Osteocyte (in vitro differentiated cells): ENCODE measurements at regions not wholly inside any gene's neighbourhood (a gene's known extent, or its start where the extent isn't known, plus 50 kb on each side); places are given as distances from the start of the nearest gene placed in this dataset.

ENCODE experiments used
- DNase-seq: peaks from one replicate; pipeline ENCODE4 v3.0.0; 2021; ENCODE audit warnings: mixed read lengths; ENCODE audit not compliant: unreplicated experiment; ENCODE audit errors: extremely low spot score
- H3K27ac Mint-ChIP-seq: one replicate; pipeline ENCODE4 v1.8.0; 2021; ENCODE audit warnings: mild to moderate bottlenecking, mixed read lengths; ENCODE audit not compliant: unreplicated experiment
- H3K27me3 Mint-ChIP-seq: one replicate; pipeline ENCODE4 v1.8.0; 2021; ENCODE audit warnings: mixed read lengths; ENCODE audit not compliant: unreplicated experiment
- H3K36me3 Mint-ChIP-seq: one replicate; pipeline ENCODE4 v1.8.0; 2021; ENCODE audit warnings: mixed read lengths; ENCODE audit not compliant: unreplicated experiment
- H3K4me1 Mint-ChIP-seq: one replicate; pipeline ENCODE4 v1.8.0; 2021; ENCODE audit warnings: mixed read lengths; ENCODE audit not compliant: unreplicated experiment
- H3K4me3 Mint-ChIP-seq: one replicate; pipeline ENCODE4 v1.8.0; 2021; ENCODE audit warnings: mild to moderate bottlenecking, moderate library complexity, mixed read lengths; ENCODE audit not compliant: unreplicated experiment
- H3K9me3 Mint-ChIP-seq: one replicate; pipeline ENCODE4 v1.8.0; 2021; ENCODE audit warnings: mixed read lengths; ENCODE audit not compliant: unreplicated experiment
- TF ChIP-seq, protein P1 (sequence below): fragments of 200-600 bp; sonication (generic); IDR thresholded peaks from 2 replicates; pipeline ENCODE4 v1.5.0; 2021; ENCODE audit warnings: antibody characterized with exemption, mild to moderate bottlenecking, moderate library complexity

DNA sequence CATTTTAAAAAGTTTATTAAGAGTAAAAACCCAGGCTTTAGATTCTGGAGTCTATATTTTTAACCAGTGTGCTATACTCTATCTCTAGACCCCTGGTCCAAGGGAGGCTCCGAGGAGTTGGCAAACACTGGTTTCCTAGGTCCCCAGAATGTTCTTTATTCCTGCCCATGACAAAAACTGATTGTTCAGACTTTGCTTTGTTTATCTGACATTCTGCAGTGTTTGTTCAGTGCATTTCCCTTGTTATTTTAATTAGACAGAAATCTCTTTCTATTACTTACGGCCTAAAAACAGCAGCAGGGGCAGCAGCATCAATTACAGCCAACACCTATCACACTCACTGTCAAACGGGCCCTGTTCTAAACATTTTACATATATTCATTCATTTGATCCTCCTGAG, 2011.6 kb upstream of the WWC1 start:
- H3K4me1 Mint-ChIP-seq, result no peaks in the 10 kb centered on the region
- no peaks in the 10 kb centered on the region for H3K27me3 Mint-ChIP-seq
- H3K27ac Mint-ChIP-seq, result no peak overlapping the region
- no peak overlapping the region for H3K4me3 Mint-ChIP-seq
- no peak for DNase-seq
- TF ChIP-seq, protein P1, sequence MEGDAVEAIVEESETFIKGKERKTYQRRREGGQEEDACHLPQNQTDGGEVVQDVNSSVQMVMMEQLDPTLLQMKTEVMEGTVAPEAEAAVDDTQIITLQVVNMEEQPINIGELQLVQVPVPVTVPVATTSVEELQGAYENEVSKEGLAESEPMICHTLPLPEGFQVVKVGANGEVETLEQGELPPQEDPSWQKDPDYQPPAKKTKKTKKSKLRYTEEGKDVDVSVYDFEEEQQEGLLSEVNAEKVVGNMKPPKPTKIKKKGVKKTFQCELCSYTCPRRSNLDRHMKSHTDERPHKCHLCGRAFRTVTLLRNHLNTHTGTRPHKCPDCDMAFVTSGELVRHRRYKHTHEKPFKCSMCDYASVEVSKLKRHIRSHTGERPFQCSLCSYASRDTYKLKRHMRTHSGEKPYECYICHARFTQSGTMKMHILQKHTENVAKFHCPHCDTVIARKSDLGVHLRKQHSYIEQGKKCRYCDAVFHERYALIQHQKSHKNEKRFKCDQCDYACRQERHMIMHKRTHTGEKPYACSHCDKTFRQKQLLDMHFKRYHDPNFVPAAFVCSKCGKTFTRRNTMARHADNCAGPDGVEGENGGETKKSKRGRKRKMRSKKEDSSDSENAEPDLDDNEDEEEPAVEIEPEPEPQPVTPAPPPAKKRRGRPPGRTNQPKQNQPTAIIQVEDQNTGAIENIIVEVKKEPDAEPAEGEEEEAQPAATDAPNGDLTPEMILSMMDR, result no peak
- H3K9me3 Mint-ChIP-seq, result peaks cover 29% of the 10 kb centered on the region
- no peaks in the 10 kb centered on the region for H3K36me3 Mint-ChIP-seq

DNA sequence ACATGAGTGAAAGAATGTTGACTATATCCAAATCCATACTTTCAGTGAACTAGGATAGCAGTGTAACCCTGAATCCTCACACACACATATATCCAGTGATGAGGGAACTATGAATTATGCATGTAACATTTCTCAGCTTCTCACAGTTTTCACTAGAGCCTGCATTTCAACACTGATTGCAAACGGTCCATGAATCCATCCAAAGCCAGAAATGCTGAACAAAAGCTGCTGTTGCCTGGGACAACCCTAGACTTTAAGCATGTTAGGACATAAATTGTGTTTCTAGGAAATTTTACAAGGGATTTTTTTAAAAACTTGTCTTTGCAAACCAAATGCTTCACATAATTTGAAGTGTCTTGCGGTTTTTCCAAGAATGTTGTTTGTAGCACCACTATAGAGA, 2010.0 kb upstream of the WWC1 start:
- TF ChIP-seq, protein P1, result no peak
- Mint-ChIP-seq H3K9me3 (peaks cover 22% of the 10 kb centered on the region), H3K4me3 (no peak overlapping the region), H3K27ac (no peak overlapping the region), H3K36me3 (no peaks in the 10 kb centered on the region), H3K27me3 (no peaks in the 10 kb centered on the region), H3K4me1 (no peaks in the 10 kb centered on the region)
- no peak for DNase-seq

DNA sequence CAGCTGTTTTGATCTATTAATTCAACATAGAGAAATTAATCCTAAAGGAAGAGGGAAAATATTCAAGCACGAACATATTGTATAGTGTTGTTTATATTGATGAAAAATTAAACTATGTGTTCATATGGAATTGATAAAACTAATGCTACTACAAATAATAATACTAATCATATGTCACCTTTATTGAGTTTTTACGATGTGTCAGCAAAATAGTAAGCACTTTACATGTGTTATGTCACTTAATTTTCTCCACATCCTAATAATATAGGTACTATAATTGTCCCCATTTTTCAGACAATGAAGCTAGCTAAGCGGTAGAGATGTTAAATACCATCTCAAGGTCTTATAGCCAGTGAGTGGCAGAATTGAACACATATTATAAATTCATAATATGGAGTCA, 2008.5 kb upstream of the WWC1 start:
- no peaks in the 10 kb centered on the region for H3K27me3 Mint-ChIP-seq
- no peaks in the 10 kb centered on the region for H3K4me1 Mint-ChIP-seq
- H3K4me3 Mint-ChIP-seq, result no peak overlapping the region
- peaks cover 17% of the 10 kb centered on the region for H3K9me3 Mint-ChIP-seq
- DNase-seq, result no peak
- H3K27ac Mint-ChIP-seq, result no peak overlapping the region
- no peaks in the 10 kb centered on the region for H3K36me3 Mint-ChIP-seq
- TF ChIP-seq, protein P1, result no peak

DNA sequence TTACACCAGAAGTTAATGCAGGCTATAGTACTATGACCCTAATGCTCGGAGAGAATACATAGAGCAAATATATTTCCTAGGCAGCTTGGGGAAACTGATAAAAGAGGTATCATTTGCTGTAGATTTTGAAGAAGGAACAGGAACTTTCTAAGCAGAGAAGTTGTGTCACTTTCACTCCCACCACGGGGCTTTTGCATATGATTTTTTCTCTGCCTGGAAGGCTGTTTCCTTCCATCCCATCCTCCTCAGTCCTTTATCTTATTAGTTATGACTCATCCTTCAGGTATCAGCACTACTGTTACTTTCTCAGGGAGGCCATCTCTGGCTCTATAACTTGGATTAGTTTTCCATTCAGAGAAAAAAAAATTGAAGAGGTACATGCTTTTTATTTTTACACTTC, 2006.1 kb upstream of the WWC1 start:
- DNase-seq, result no peak
- Mint-ChIP-seq H3K9me3 (peaks cover 20% of the 10 kb centered on the region), H3K27ac (no peak overlapping the region), H3K27me3 (no peaks in the 10 kb centered on the region), H3K4me1 (no peaks in the 10 kb centered on the region), H3K4me3 (no peak overlapping the region), H3K36me3 (no peaks in the 10 kb centered on the region)
- TF ChIP-seq, protein P1, result no peak

DNA sequence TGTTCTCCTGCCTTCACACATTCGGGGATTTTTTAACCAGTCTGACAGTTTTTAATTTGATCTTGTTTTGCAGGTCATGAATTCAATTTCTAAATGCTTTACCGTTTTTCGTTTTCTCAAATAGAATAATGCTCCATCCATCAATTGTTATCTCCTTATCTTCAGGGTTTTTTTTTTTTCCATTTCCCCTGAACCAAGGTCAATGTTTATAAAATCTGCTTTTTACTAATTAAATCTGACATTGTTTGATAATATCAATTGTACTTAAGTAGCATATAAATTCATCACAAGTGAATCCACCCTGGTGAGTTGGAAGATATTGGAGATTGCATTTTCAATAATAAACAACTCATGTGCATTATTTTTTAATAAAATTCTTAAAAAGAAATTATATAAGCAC, 2004.6 kb upstream of the WWC1 start:
- H3K4me1 Mint-ChIP-seq, result no peaks in the 10 kb centered on the region
- TF ChIP-seq, protein P1, result no peak
- no peak overlapping the region for H3K4me3 Mint-ChIP-seq
- DNase-seq, result no peak
- H3K27me3 Mint-ChIP-seq, result no peaks in the 10 kb centered on the region
- H3K9me3 Mint-ChIP-seq, result peaks cover 19% of the 10 kb centered on the region
- H3K36me3 Mint-ChIP-seq, result no peaks in the 10 kb centered on the region
- H3K27ac Mint-ChIP-seq, result no peak overlapping the region
